ENCODE measurements at regions not wholly inside any gene's neighbourhood (a gene's known extent, or its start where the extent isn't known, plus 50 kb on each side); places are given as distances from the start of the nearest gene placed in this dataset.

GRCh38 chr2:76599732-76600368 lies 889.1 kb upstream of the GCFC2 start (continued):
- TF ChIP-seq REXO4 (CRISPR knock-in tag; IDR thresholded peaks at IDR 0.05; ENCODE audit: borderline replicate concordance) (no peak), MIXL1 (CRISPR knock-in tag; IDR thresholded peaks at IDR 0.05) (0 out of 2 replicates have a peak, but pooled peaks have one; percentile 28), STAG1 (CRISPR knock-in tag; IDR thresholded peaks at IDR 0.05) (peak; percentile 98), ZNF121 (CRISPR knock-in tag; IDR thresholded peaks at IDR 0.05) (peak; percentile 43; the same call in 1 of the 2 replicates), HDAC2 (CRISPR knock-in tag; IDR thresholded peaks at IDR 0.05) (0 out of 2 replicates have a peak, but pooled peaks have one; percentile 19), ARID3A (IDR thresholded peaks at IDR 0.05; ENCODE audit: low read depth, low read length) (peak; percentile 40; the same call in 1 of the 2 replicates), ATF5 (CRISPR knock-in tag; IDR thresholded peaks at IDR 0.05; ENCODE audit: low read depth) (no peak), CREB1 (IDR thresholded peaks at IDR 0.05) (no peak), CREB1 (CRISPR knock-in tag; IDR thresholded peaks at IDR 0.05) (peak; percentile 33; the same call in 1 of the 2 replicates), ZNF552 (CRISPR knock-in tag; IDR thresholded peaks at IDR 0.05; ENCODE audit: borderline replicate concordance) (no peak), ZNF264 (CRISPR knock-in tag; IDR thresholded peaks at IDR 0.05) (0 out of 2 replicates have a peak, but pooled peaks have one; percentile 53), CEBPB (IDR thresholded peaks at IDR 0.05; ENCODE audit: borderline replicate concordance, low read depth, low read length) (no peak), ZFP36 (IDR thresholded peaks at IDR 0.05; ENCODE audit: borderline replicate concordance, low read depth, low read length, partially characterized antibody) (peak; percentile 47), AHDC1 (CRISPR knock-in tag; IDR thresholded peaks at IDR 0.05; ENCODE audit: borderline replicate concordance) (no peak), ELF3 (CRISPR knock-in tag; IDR thresholded peaks at IDR 0.05) (0 out of 2 replicates have a peak, but pooled peaks have one; percentile 26), MXI1 (IDR thresholded peaks at IDR 0.05; ENCODE audit: borderline replicate concordance, low read depth, low read length) (no peak), FOXA3 (CRISPR knock-in tag; IDR thresholded peaks at IDR 0.05) (peak; percentile 33; the same call in 1 of the 2 replicates)
